Panc1 (cell line): ENCODE measurements at regions not wholly inside any gene's neighbourhood (a gene's known extent, or its start where the extent isn't known, plus 50 kb on each side); places are given as distances from the start of the nearest gene placed in this dataset.

ENCODE experiments used
- ATAC-seq: fragments of 200-7000 bp; cut with Tn5 transposase; 2 replicates; pipeline ENCODE4 v1.9.1; 2020; ENCODE audit warnings: mild to moderate bottlenecking, moderate library complexity
- BruUV-seq: library from RNA; stranded (reverse); fragments of 400-500 nt; replicated peaks from 2 replicates; lab custom pipeline; 2021; lab: Mats Ljungman, UMichigan
- CTCF ChIA-PET: fragments of 300-600 bp; sonication (Branson Sonifier 250); formaldehyde crosslinking; loops from one replicate; lab custom pipeline; 2022; ENCODE audit warnings: antibody characterized with exemption; lab: Charles Lee
- POLR2A ChIA-PET: fragments of 300-600 bp; sonication (Branson Sonifier 250); formaldehyde crosslinking; loops from one replicate; lab custom pipeline; 2022; ENCODE audit warnings: antibody characterized with exemption; lab: Charles Lee
- DNase-seq: peaks from one replicate; pipeline ENCODE4 v3.0.0-alpha.2; 2010; ENCODE audit warnings: low read depth, low spot score
- H3K27ac ChIP-seq: 2 replicates; pipeline ENCODE4 v1.5.1; 2011; ENCODE audit warnings: mild to moderate bottlenecking, low read length, inconsistent platforms
- H3K27me3 ChIP-seq: fragments of 200-500 bp; sonication (Bioruptor generic); 2 replicates; pipeline ENCODE4 v1.6.0; 2014; ENCODE audit warnings: low read length, inconsistent platforms; ENCODE audit not compliant: control insufficient read depth, insufficient read depth
- H3K36me3 ChIP-seq: fragments of 200-500 bp; sonication (Bioruptor generic); 2 replicates; pipeline ENCODE4 v1.5.1; 2014; ENCODE audit warnings: inconsistent platforms, mild to moderate bottlenecking, low read length, moderate library complexity; ENCODE audit not compliant: control insufficient read depth, insufficient read depth
- H3K4me1 ChIP-seq: 2 replicates; pipeline ENCODE4 v1.5.1; 2011; ENCODE audit warnings: inconsistent platforms, mild to moderate bottlenecking, low read length, moderate library complexity; ENCODE audit not compliant: control insufficient read depth, insufficient read depth
- H3K4me3 ChIP-seq, 2 experiments: 2 replicates each; pipeline ENCODE4 v1.5.1; 2011 to 2012; ENCODE audit warnings: low read depth in 2 of 2, low read length in 2 of 2, mild to moderate bottlenecking in 2 of 2, inconsistent platforms in 1 of 2, moderate library complexity in 1 of 2
- H3K9me3 ChIP-seq: fragments of 200-500 bp; sonication (Bioruptor generic); 2 replicates; pipeline ENCODE4 v1.5.1; 2014; ENCODE audit warnings: low read depth, mild to moderate bottlenecking, inconsistent platforms, low read length, moderate library complexity; ENCODE audit not compliant: control insufficient read depth, insufficient read depth
- POLR2AphosphoS5 ChIP-seq: IDR thresholded peaks from 2 replicates; pipeline ENCODE4 v1.6.1; 2012; ENCODE audit warnings: mild to moderate bottlenecking, low read depth, low read length, moderate library complexity
- SIN3A ChIP-seq: IDR thresholded peaks from 2 replicates; pipeline ENCODE4 v1.6.1; 2012; ENCODE audit warnings: low read depth, mild to moderate bottlenecking, low read length, moderate library complexity, borderline replicate concordance; ENCODE audit not compliant: insufficient read depth
- TCF7L2 ChIP-seq: IDR thresholded peaks from 2 replicates; pipeline ENCODE4 v1.6.1; 2011; ENCODE audit warnings: mild to moderate bottlenecking, low read depth, low read length, inconsistent platforms
- in situ Hi-C: cut with HindIII; loops from 2 replicates; pipeline ENCODE4 v1.10.0; 2016; ENCODE audit warnings: low sequenced_read_pairs, low pct_unique_long_range_greater_than_20kb
- intact Hi-C: fragments of 100-400 bp; cut with micrococcal nuclease; formaldehyde crosslinking; loops from one replicate; pipeline ENCODE4 v1.10.0; 2022; ENCODE audit not compliant: unreplicated experiment
- TF ChIP-seq, protein P1 (sequence below), 2 experiments: IDR thresholded peaks; 2 replicates each; pipeline ENCODE4 v1.6.1; 2011 to 2012; ENCODE audit warnings: low read depth in 2 of 2, control low read depth in 1 of 2, low read length in 1 of 2, mild to moderate bottlenecking in 1 of 2, moderate library complexity in 1 of 2; ENCODE audit not compliant: insufficient read depth in 1 of 2
- TF ChIP-seq, protein P2 (sequence below): fragments of 450-650 bp; IDR thresholded peaks from 2 replicates; pipeline ENCODE4 v1.5.1; 2017; ENCODE audit warnings: mild to moderate bottlenecking

DNA sequence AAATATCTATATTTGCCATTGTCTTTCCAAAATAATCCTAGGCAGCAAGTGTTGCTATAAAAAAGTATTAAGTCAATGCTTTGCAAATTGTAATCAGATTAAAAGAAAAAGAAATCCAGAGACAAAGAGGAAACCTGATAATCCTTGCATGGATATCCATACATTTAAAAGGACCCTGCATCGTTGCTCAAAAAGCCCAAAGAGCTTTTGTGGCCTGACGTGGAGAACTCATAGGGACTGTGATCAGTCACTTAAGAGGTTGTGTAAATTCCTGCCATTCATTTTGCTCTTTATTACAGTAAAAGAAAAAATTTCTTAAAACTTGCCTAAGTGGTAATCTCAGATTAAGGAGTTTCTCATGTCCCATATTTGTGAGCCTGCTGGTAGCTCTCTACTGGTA is 392.6 kb downstream of the C12orf75 start:
- Histone ChIP-seq H3K9me3 (no peaks in the 10 kb centered on the region), H3K4me3 (no peak overlapping the region), H3K27ac (no peak overlapping the region), H3K4me1 (no peaks in the 10 kb centered on the region), H3K27me3 (no peaks in the 10 kb centered on the region; the same call in 1 of the 2 replicates), H3K36me3 (no peaks in the 10 kb centered on the region)
- POLR2A ChIA-PET = no interaction called here
- BruUV-seq = no TSS peak
- CTCF ChIA-PET = interaction anchor here (0.6 kb wide), 1 partner anchor 789 kb away, joined by 5 read pairs; no protein-coding TSS in a partner anchor
- DNase-seq (no peak), ATAC-seq (no peak)
- in situ Hi-C loops = no loop called here
- intact Hi-C loops = no loop called here
- TF ChIP-seq, protein P1, sequence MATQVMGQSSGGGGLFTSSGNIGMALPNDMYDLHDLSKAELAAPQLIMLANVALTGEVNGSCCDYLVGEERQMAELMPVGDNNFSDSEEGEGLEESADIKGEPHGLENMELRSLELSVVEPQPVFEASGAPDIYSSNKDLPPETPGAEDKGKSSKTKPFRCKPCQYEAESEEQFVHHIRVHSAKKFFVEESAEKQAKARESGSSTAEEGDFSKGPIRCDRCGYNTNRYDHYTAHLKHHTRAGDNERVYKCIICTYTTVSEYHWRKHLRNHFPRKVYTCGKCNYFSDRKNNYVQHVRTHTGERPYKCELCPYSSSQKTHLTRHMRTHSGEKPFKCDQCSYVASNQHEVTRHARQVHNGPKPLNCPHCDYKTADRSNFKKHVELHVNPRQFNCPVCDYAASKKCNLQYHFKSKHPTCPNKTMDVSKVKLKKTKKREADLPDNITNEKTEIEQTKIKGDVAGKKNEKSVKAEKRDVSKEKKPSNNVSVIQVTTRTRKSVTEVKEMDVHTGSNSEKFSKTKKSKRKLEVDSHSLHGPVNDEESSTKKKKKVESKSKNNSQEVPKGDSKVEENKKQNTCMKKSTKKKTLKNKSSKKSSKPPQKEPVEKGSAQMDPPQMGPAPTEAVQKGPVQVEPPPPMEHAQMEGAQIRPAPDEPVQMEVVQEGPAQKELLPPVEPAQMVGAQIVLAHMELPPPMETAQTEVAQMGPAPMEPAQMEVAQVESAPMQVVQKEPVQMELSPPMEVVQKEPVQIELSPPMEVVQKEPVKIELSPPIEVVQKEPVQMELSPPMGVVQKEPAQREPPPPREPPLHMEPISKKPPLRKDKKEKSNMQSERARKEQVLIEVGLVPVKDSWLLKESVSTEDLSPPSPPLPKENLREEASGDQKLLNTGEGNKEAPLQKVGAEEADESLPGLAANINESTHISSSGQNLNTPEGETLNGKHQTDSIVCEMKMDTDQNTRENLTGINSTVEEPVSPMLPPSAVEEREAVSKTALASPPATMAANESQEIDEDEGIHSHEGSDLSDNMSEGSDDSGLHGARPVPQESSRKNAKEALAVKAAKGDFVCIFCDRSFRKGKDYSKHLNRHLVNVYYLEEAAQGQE (IDR thresholded peaks at IDR 0.05; ENCODE audit: insufficient read depth in 1 of 2, low read depth in 2 of 2, low read length in 1 of 2) = no peak
- TF ChIP-seq, protein P2, sequence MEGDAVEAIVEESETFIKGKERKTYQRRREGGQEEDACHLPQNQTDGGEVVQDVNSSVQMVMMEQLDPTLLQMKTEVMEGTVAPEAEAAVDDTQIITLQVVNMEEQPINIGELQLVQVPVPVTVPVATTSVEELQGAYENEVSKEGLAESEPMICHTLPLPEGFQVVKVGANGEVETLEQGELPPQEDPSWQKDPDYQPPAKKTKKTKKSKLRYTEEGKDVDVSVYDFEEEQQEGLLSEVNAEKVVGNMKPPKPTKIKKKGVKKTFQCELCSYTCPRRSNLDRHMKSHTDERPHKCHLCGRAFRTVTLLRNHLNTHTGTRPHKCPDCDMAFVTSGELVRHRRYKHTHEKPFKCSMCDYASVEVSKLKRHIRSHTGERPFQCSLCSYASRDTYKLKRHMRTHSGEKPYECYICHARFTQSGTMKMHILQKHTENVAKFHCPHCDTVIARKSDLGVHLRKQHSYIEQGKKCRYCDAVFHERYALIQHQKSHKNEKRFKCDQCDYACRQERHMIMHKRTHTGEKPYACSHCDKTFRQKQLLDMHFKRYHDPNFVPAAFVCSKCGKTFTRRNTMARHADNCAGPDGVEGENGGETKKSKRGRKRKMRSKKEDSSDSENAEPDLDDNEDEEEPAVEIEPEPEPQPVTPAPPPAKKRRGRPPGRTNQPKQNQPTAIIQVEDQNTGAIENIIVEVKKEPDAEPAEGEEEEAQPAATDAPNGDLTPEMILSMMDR = no peak
- TF ChIP-seq SIN3A (no peak), POLR2AphosphoS5 (no peak), TCF7L2 (no peak)

DNA sequence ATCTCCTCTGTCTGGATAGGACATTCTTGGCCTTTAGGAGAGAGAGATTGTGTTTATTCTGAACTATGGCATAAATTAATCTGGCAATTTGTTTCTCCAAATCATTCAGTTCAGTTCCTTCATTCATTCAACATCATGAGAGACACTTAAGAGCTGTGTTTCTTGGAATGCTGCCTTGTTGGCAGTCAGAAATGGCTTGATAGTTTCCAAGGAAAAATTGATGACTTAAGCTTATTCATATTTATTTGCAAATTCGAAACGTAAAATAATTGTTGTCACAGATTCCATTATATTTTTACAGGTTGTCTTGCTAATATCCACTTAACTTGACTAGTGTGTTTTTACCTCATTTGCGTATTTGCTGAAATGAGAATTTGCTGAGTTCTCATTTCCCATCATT is 393.0 kb downstream of the C12orf75 start:
- Histone ChIP-seq H3K9me3 (no peaks in the 10 kb centered on the region), H3K27me3 (no peaks in the 10 kb centered on the region; the same call in 1 of the 2 replicates), H3K27ac (no peak overlapping the region), H3K36me3 (no peaks in the 10 kb centered on the region), H3K4me1 (no peaks in the 10 kb centered on the region), H3K4me3 (no peak overlapping the region)
- DNase-seq (no peak), ATAC-seq (no peak)
- in situ Hi-C loops (no loop called here), intact Hi-C loops (no loop called here)
- BruUV-seq = no TSS peak
- POLR2A ChIA-PET = no interaction called here
- TF ChIP-seq POLR2AphosphoS5 = no peak
- TF ChIP-seq TCF7L2 = no peak
- CTCF ChIA-PET = no interaction called here

DNA sequence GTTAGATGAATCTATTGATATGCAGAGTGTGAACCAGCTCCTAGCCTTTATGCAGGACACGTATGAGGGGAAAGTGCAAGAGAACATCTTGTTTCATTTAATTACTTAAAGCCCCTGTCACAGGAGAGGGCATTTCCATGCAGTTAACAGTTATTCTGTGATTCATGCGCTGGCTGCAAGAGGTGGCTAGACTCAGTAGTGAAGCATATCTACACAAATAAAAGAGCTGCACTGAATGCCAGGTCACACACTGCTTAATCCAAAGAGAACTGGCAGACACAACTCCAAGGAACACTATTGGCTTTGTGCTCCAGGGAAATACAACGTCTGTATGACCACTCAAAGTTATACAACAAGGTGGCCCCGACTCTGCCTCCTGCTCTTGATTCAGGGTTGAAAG is 394.1 kb downstream of the C12orf75 start:
- no peaks in the 10 kb centered on the region for H3K36me3 ChIP-seq
- H3K9me3 ChIP-seq = no peaks in the 10 kb centered on the region
- ChIA-PET POLR2A (no interaction called here), CTCF (no interaction called here)
- no peak for TF ChIP-seq TCF7L2
- no peak for TF ChIP-seq POLR2AphosphoS5
- TF ChIP-seq SIN3A = no peak
- intact Hi-C loops = no loop called here
- in situ Hi-C loops = no loop called here
- H3K27me3 ChIP-seq = no peaks in the 10 kb centered on the region; the same call in 1 of the 2 replicates
- BruUV-seq = no TSS peak
- no peak overlapping the region for H3K27ac ChIP-seq
- H3K4me3 ChIP-seq = no peak overlapping the region
- no peak for ATAC-seq
- DNase-seq = no peak
- no peaks in the 10 kb centered on the region for H3K4me1 ChIP-seq
